Immature natural killer cell (primary cell): ENCODE measurements at regions not wholly inside any gene's neighbourhood (a gene's known extent, or its start where the extent isn't known, plus 50 kb on each side); places are given as distances from the start of the nearest gene placed in this dataset.
A peak's percentile ranks its signal among the peaks of the same experiment; 100 is the strongest.

ENCODE experiments used
- DNase-seq, 3 donors: peaks; one replicate each; pipeline ENCODE4 v3.0.0; 2022; ENCODE audit warnings: mixed read lengths in 1 of 3
- H3K27ac Mint-ChIP-seq, 6 donors: one replicate each; pipeline ENCODE4 v1.8.0; 2020; ENCODE audit warnings: mixed read lengths in 6 of 6, mild to moderate bottlenecking in 5 of 6, inconsistent platforms in 4 of 6, moderate library complexity in 3 of 6
- H3K27me3 Mint-ChIP-seq, 3 donors: one replicate each; pipeline ENCODE4 v1.8.0; 2020 to 2021; ENCODE audit warnings: low read depth in 3 of 3, mild to moderate bottlenecking in 3 of 3, mixed read lengths in 3 of 3, moderate library complexity in 3 of 3, inconsistent platforms in 1 of 3
- H3K36me3 Mint-ChIP-seq, 3 donors: one replicate each; pipeline ENCODE4 v1.8.0; 2020; ENCODE audit warnings: mixed read lengths in 3 of 3, inconsistent platforms in 2 of 3, mild to moderate bottlenecking in 2 of 3
- H3K4me1 Mint-ChIP-seq, 2 donors: one replicate each; pipeline ENCODE4 v1.8.0; 2020; ENCODE audit warnings: inconsistent platforms in 2 of 2, mild to moderate bottlenecking in 2 of 2, mixed read lengths in 2 of 2, moderate library complexity in 1 of 2
- H3K4me3 Mint-ChIP-seq, 5 donors: one replicate each; pipeline ENCODE4 v1.8.0; 2020; ENCODE audit warnings: mild to moderate bottlenecking in 5 of 5, mixed read lengths in 5 of 5, inconsistent platforms in 3 of 5, moderate library complexity in 3 of 5
- H3K9me3 Mint-ChIP-seq, 6 donors: one replicate each; pipeline ENCODE4 v1.8.0; 2020; ENCODE audit warnings: mild to moderate bottlenecking in 6 of 6, mixed read lengths in 6 of 6, inconsistent platforms in 4 of 6, moderate library complexity in 3 of 6

DNA sequence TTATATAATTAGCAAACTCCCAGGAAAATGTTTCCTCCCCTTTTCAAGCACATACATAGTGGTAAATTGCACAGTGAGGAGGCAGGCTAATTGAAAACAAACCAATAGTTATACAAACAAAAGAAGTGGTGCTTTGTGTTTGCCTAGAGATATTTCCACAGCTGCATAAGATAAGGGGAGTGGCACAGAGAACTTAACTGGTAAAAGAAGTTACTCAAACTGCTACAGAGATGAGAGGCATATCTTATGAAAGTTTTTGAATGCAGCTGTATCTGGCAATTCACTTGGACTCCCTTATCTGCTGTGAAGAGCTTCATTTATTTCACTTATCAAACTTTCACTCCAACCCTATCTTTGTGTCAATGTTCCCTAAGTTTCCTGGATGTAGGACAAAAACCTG is 361.2 kb upstream of the RBMY1B start:
- no peak for DNase-seq
- Mint-ChIP-seq H3K27me3 (no peaks in the 10 kb centered on the region), H3K9me3 (no peaks in the 10 kb centered on the region), H3K4me1 (no peaks in the 10 kb centered on the region), H3K36me3 (no peaks in the 10 kb centered on the region), H3K4me3 (no peak overlapping the region), H3K27ac (no peak overlapping the region)

DNA sequence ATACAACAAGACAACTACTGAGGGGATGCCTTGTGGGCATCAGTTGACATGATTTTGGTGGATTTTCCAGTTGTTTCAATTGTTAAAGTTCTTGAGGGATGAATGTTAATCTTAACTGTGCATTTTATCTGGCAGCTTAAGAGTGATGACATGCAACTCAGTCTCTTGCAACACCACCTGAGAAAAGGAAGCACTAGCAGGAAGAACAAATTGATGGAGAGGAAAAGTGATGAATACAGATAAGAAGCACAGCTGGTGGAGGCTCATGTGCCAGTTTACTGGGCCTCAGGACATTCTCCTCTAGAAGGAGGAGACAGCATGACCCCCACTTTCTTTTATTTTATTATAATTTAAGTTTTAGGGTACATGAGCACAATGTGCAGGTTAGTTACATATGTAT is 341.3 kb upstream of the RBMY1B start:
- Mint-ChIP-seq H3K9me3 (peaks cover 0 to 3% (median 0%) of the 10 kb centered on the region in 6 donors), H3K27ac (no peak overlapping the region), H3K27me3 (peaks cover 0 to 3% (median 0%) of the 10 kb centered on the region in 3 donors), H3K4me3 (no peak overlapping the region), H3K4me1 (no peaks in the 10 kb centered on the region), H3K36me3 (no peaks in the 10 kb centered on the region)
- DNase-seq: no peak

DNA sequence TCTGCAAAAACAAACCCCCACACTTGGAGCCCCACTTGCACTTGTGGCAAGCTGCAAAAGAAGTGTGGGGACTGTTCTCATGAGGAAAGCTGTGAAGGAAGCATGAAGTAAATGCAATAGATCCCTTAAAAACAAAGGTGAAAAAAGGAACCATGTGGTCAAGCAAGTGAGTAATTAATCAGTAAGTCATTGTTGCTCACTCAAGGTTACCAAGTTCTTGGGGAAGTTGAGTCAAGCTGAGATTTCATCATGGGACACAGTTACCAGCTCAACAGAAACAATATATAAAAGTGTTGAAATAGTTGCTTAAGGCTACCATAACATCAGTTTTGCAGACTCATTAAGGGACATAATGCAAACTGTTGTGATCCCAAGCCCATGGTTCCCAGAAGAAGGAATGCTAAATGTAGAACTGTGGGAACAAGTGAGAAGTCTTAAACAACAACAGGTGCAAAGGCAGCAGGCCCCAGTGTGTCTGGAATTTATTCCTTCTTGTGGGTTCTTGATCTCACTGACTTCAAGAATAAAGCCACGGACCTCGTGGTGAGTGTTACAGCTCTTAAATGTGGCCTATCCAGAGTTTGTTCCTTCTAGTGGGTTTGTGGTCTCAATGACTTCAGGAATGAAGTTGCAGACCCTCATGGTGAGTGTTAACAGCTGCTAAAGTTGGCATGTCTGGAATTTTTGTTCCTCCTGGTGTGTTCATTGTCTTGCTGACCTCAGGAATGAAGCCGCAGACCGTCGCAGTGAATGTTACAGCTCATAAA is 336.3 kb upstream of the RBMY1B start:
- H3K27me3 Mint-ChIP-seq: no peaks in the 10 kb centered on the region
- no peak overlapping the region for H3K4me3 Mint-ChIP-seq

DNA sequence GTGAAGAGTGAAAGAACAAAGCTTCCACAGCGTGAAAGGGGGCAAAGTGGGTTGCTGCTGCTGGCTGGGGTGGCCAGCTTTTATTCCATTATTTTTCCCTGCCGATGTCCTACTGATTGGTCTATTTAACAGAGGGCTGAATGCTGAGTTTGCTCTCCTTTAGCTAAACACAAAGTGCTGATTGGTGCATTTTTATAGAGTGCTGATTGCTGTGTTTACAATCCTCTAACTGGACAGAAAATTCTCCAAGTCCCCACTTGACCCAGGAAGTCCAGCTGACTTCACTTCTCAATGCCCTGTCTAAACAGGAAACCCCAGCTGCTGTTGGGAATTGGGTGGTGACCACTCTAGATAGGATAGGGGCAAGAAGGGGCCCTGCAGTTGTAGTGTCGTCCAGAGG is 335.6 kb upstream of the RBMY1B start:
- no peak for DNase-seq
- Mint-ChIP-seq H3K27ac (no peak overlapping the region), H3K4me1 (no peaks in the 10 kb centered on the region), H3K36me3 (no peaks in the 10 kb centered on the region), H3K27me3 (no peaks in the 10 kb centered on the region), H3K9me3 (peaks cover 0 to 3% (median 0%) of the 10 kb centered on the region in 6 donors), H3K4me3 (no peak overlapping the region)

More for the DNA sequence above, 336.3 kb upstream of the RBMY1B start:
- Mint-ChIP-seq H3K36me3 (no peaks in the 10 kb centered on the region), H3K4me1 (no peaks in the 10 kb centered on the region), H3K27ac (no peak overlapping the region), H3K9me3 (peaks cover 0 to 3% (median 0%) of the 10 kb centered on the region in 6 donors)
- DNase-seq: no peak

DNA sequence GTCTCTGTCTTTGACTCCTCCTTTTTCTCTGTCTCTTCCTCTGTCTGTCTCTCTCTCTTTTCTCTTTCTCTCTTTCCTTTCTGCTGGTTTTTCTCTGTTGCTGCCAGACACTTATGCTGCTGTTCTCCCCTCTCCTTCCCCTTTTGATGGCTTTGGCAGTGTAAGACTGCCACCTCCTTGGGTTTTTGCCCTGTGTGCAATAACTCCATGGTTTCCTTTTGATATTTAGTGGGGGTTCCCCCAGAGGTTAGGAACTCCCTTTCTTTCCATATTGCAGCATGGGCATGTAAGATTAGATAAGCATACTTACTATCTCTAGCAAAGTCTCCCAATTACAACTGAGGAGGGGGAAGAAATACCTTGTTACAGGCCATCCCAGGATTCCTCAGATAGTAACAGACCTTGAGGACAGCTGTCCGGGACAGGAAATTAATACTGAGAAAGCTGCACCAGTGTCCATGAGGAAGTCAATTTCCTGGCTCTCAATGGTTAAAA is 333.8 kb upstream of the RBMY1B start:
- Mint-ChIP-seq H3K27me3 (no peaks in the 10 kb centered on the region), H3K9me3 (no peaks in the 10 kb centered on the region), H3K4me1 (no peaks in the 10 kb centered on the region), H3K4me3 (no peak overlapping the region), H3K36me3 (no peaks in the 10 kb centered on the region), H3K27ac (no peak overlapping the region)
- DNase-seq: no peak

DNA sequence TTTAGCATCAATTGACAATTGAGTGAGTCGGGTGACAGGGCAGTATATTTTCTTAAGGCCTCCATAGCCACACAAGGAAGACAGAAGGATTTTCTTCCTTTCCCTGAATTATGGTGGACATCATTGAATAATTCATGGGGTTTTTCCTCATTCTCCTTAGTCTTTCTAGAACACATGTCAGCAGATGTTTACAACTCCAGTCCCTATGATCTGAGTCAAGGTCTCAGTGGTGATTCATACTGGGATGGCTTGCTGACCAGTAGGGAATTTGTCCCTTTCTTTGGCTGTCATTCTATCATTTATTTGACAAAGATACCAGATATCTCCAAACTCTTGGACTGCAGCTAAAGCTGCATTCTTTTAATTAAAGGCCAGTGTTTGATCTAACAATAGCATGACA is 332.9 kb upstream of the RBMY1B start:
- no peak for DNase-seq
- Mint-ChIP-seq H3K9me3 (no peaks in the 10 kb centered on the region), H3K4me1 (no peaks in the 10 kb centered on the region), H3K27me3 (no peaks in the 10 kb centered on the region), H3K27ac (no peak overlapping the region), H3K4me3 (no peak overlapping the region), H3K36me3 (no peaks in the 10 kb centered on the region)

DNA sequence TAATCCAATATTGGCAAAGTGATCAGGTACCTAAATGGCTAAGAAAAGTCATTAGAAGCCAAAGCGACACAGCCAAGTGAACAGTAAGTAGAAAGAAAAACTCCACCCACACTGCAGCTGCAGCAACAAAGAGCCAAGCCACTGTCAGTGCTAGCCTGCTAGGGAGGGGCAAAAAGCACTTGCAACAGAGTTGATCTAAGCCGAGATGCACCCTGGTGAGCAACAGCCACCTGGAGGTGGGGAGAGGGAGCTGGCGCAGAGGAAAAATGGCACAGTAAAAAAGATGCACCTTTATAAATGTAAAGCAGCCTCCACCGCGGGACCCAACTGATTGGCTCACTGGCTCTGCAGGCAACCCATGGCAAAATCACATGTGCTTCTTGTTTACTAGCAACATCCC is 330.2 kb upstream of the RBMY1B start:
- Mint-ChIP-seq H3K4me1 (no peaks in the 10 kb centered on the region), H3K4me3 (no peak overlapping the region), H3K27ac (no peak overlapping the region), H3K36me3 (no peaks in the 10 kb centered on the region), H3K27me3 (no peaks in the 10 kb centered on the region), H3K9me3 (no peaks in the 10 kb centered on the region)
- no peak for DNase-seq

DNA sequence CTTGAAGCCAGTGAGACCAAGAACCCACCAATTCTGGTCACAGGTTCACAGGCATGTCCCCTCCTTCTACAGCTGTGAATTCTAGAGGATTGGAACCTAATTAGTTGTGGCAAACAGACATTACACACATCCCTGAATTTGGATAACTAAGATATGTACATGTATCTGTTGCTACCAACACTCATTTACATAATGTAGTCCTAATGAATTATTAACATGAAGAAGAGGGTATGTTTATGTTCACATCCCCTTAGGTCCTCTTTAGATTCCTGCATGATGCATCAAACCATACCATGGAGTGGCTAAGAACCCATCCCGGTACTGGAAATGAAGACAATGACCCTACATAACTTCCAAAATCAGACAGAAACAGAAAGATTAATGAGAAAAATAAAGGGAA is 326.9 kb upstream of the RBMY1B start:
- DNase-seq: no peak
- Mint-ChIP-seq H3K27me3 (no peaks in the 10 kb centered on the region), H3K36me3 (no peaks in the 10 kb centered on the region), H3K9me3 (no peaks in the 10 kb centered on the region), H3K4me1 (no peaks in the 10 kb centered on the region), H3K4me3 (no peak overlapping the region), H3K27ac (no peak overlapping the region)

DNA sequence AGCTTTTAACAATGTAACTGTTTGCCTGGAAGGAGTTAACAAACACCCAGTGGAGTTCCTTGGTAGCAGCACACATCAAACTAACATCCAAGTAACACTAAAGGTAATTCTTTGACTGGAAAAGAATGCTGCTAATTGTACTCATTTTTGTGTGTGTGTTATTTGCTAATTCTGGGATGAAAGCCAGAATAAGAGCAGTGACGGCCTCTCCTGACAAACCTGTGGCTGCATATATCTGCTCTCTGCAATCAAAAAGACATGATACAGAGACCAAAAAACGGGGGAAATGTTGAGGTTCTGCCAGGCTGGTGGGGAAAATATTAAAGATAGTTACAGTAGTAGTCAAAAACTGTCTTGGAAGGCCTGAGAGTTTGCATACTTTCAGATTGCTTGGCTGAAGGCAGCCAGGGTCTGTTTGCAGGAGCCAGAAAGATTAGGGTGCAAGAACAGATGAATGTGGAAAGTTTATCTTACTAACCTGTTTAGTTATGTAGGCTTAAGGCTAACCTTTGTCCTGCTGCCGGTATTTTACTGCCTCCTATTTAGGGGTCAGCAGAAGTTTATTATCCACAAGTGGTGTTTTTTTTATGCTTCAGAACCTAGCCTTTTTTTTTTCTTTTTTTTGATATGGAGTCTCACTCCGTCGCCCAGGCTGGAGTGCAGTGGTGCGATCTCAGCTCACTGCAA is 325.6 kb upstream of the RBMY1B start:
- DNase-seq: no peak
- no peaks in the 10 kb centered on the region for H3K4me1 Mint-ChIP-seq
- no peaks in the 10 kb centered on the region for H3K27me3 Mint-ChIP-seq
- no peaks in the 10 kb centered on the region for H3K36me3 Mint-ChIP-seq
- no peak overlapping the region for H3K27ac Mint-ChIP-seq
- no peaks in the 10 kb centered on the region for H3K9me3 Mint-ChIP-seq
- no peak overlapping the region for H3K4me3 Mint-ChIP-seq

DNA sequence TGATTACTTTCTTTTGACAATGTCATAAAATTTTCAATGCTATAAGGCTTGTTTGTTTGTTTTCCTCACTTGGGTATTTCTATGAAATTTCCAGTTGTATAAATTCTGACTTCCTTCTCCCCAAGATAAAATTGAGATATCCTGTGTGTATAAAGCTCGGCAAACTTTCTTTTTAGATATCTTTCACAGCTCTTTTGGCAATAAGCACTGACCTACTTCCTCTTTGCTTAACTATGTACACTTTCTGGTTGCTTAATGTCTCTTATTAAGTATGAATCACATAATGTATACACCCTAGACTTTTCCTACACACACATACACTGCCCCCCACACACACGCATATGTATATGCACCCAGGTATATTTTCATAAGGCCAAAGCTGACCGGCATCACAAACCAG is 318.4 kb upstream of the RBMY1B start:
- H3K27ac Mint-ChIP-seq: no peak overlapping the region
- H3K36me3 Mint-ChIP-seq: no peaks in the 10 kb centered on the region
- no peaks in the 10 kb centered on the region for H3K27me3 Mint-ChIP-seq
- DNase-seq: no peak
- H3K4me3 Mint-ChIP-seq: no peak overlapping the region
- no peaks in the 10 kb centered on the region for H3K4me1 Mint-ChIP-seq
- peaks cover 0 to 3% (median 0%) of the 10 kb centered on the region in 6 donors for H3K9me3 Mint-ChIP-seq

DNA sequence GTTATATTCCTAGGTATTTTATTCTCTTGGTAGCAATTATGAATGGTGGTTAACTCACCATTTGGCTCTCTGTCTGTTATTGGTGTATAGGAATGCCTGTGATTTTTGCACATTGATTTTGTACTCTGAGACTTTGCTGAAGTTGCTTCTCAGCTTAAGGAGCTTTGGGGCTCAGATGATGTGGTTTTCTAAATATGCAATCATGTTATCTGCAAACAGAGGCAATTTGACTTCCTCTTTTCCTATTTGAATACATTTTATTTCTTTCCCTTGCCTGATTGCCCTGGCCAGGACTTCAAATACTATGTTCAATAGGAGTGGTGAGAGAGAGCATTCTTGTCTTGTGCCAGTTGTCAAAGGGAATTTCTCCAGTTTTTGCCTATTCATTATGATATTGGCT is 310.9 kb upstream of the RBMY1B start:
- H3K4me3 Mint-ChIP-seq: no peak overlapping the region
- no peaks in the 10 kb centered on the region for H3K4me1 Mint-ChIP-seq
- H3K36me3 Mint-ChIP-seq: no peaks in the 10 kb centered on the region
- no peaks in the 10 kb centered on the region for H3K9me3 Mint-ChIP-seq
- H3K27ac Mint-ChIP-seq: no peak overlapping the region
- no peak for DNase-seq
- no peaks in the 10 kb centered on the region for H3K27me3 Mint-ChIP-seq

DNA sequence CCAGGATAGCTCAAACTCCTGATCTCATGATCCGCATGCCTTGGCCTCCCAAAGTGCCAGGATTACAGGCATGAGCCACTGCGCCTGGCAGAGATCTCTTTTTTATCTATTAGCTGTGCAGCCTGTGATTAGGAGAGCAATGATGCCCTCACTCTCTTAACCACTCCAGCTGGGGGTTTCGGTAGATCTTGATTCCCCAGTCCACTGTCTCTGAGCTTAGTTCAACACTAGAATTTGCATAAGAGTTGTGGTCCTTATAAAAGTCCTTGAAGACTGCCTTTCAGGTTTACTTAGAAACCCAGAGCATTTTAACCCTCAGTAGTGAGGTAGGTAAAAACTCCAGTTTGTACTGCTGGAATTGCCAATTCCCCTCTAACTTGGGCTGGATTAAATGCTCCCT is 283.3 kb upstream of the RBMY1B start:
- Mint-ChIP-seq H3K36me3 (no peaks in the 10 kb centered on the region), H3K27ac (no peak overlapping the region), H3K4me1 (no peaks in the 10 kb centered on the region), H3K4me3 (no peak overlapping the region), H3K27me3 (no peaks in the 10 kb centered on the region), H3K9me3 (no peaks in the 10 kb centered on the region)
- DNase-seq: no peak

DNA sequence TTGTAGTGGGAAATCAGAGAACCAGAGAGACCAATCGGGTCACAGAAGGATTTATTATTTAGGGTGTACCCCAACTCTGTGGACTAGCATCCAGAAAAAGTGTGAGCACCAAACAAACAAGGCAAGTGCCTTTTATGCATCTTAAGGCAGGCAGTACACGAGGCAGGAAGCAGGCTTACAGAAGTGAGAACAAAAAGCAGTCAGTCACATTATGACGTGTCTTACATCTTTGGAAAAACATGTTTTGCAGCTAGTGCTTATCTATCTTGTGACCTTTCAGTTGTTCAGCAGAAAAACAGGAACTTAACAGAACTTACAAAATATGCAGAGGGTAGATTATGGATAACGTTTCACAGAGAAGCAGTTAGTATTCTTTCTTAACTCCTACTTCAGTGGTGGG is 270.9 kb upstream of the RBMY1B start:
- Mint-ChIP-seq H3K4me3 (peak overlapping the region in 1 of 5 donors; percentile 3), H3K27ac (peak overlapping the region in 1 of 6 donors; percentile 72), H3K4me1 (no peaks in the 10 kb centered on the region), H3K27me3 (no peaks in the 10 kb centered on the region), H3K9me3 (no peaks in the 10 kb centered on the region), H3K36me3 (no peaks in the 10 kb centered on the region)
- DNase-seq: no peak

DNA sequence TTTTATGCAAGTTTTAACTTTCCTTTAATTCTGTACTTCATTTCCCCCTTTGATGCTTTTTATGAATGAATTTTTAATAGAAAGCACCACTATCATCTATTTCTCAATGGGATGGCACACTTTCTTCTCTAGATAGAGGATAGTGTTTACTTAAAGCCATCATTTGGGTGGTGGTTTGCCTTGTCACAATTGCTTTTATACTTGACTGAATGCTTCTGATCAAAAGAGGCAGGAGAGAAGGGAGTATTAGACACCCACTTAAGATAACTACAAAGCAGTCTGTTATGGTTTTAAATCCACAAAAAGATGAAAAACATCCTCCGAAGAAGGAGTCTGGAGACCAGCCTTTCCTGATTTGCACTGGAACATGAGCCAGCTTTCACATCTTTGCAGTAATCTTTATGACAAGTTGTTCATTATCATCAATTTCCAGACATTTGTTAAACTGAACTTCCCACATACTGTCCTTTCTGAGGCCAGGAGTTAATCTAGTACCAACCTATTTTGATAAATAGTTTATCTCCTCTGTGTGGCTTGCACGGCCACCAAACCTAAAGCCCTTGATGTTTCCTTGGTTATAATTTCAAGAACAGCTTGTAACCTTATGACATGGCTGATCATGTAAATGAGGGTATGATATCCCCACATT is 270.4 kb upstream of the RBMY1B start:
- no peaks in the 10 kb centered on the region for H3K4me1 Mint-ChIP-seq
- peak overlapping the region in 1 of 5 donors; percentile 38 for H3K4me3 Mint-ChIP-seq

More for the DNA sequence above, 270.4 kb upstream of the RBMY1B start:
- peak overlapping the region in 1 of 6 donors; percentile 72 for H3K27ac Mint-ChIP-seq
- no peaks in the 10 kb centered on the region for H3K36me3 Mint-ChIP-seq
- no peak for DNase-seq
- no peaks in the 10 kb centered on the region for H3K27me3 Mint-ChIP-seq
- no peaks in the 10 kb centered on the region for H3K9me3 Mint-ChIP-seq
